Naive thymus-derived CD4-positive, alpha-beta T cell (primary cell): ENCODE measurements at regions not wholly inside any gene's neighbourhood (a gene's known extent, or its start where the extent isn't known, plus 50 kb on each side); places are given as distances from the start of the nearest gene placed in this dataset.

ENCODE experiments used
- ATAC-seq: fragments of 150-1000 bp; cut with Tn5 transposase; 2 replicates; pipeline ENCODE4 v1.10.0; 2021; ENCODE audit warnings: mild to moderate bottlenecking, moderate library complexity
- CTCF ChIA-PET: fragments of 350-600 bp; sonication (Branson Sonifier 250); formaldehyde crosslinking; loops from one replicate; lab custom pipeline; 2021; ENCODE audit warnings: antibody characterized with exemption; lab: Charles Lee
- POLR2A ChIA-PET: fragments of 350-600 bp; sonication (Branson Sonifier 250); formaldehyde crosslinking; loops from one replicate; lab custom pipeline; 2021; ENCODE audit warnings: antibody characterized with exemption, inconsistent platforms; lab: Charles Lee
- DNase-seq, 9 donors: peaks; one replicate each; pipeline versions ENCODE4 v3.0.0 to v3.0.0-alpha.2; 2020 to 2022; ENCODE audit warnings: mixed read lengths in 1 of 9
- H3K27ac ChIP-seq: one replicate; pipeline ENCODE4 v1.7.0; 2013; ENCODE audit warnings: mild to moderate bottlenecking, low read depth, low read length, moderate library complexity
- H3K27me3 ChIP-seq, 2 donors: one replicate each; pipeline ENCODE4 v1.7.0; 2013; ENCODE audit warnings: low read length in 2 of 2, mild to moderate bottlenecking in 2 of 2, moderate library complexity in 2 of 2; ENCODE audit not compliant: control insufficient read depth in 2 of 2, insufficient read depth in 2 of 2
- H3K36me3 ChIP-seq, 3 experiments: 1 replicate in 2 of 3; 2 replicates in 1 of 3; pipeline ENCODE4 v1.7.0; 2013; ENCODE audit warnings: low read length in 3 of 3, mild to moderate bottlenecking in 3 of 3, moderate library complexity in 1 of 3; ENCODE audit not compliant: insufficient read depth in 3 of 3, control insufficient read depth in 2 of 3
- H3K4me1 ChIP-seq, 2 donors: one replicate each; pipeline ENCODE4 v1.7.0; 2013; ENCODE audit warnings: low read length in 2 of 2, mild to moderate bottlenecking in 2 of 2, moderate library complexity in 1 of 2; ENCODE audit not compliant: control insufficient read depth in 2 of 2, insufficient read depth in 2 of 2
- H3K4me3 ChIP-seq: 2 replicates; pipeline ENCODE4 v1.7.0; 2013; ENCODE audit warnings: mild to moderate bottlenecking, low read length
- H3K9me3 ChIP-seq, 3 experiments: 1 replicate in 2 of 3; 2 replicates in 1 of 3; pipeline ENCODE4 v1.7.0; 2013; ENCODE audit warnings: low read length in 3 of 3; ENCODE audit not compliant: control insufficient read depth in 2 of 3
- H3K27ac Mint-ChIP-seq, 9 donors: one replicate each; pipeline ENCODE4 v1.8.0; 2020 to 2022; ENCODE audit warnings: mixed read lengths in 9 of 9, mild to moderate bottlenecking in 8 of 9, moderate library complexity in 5 of 9, inconsistent platforms in 2 of 9
- H3K27me3 Mint-ChIP-seq, 5 donors: one replicate each; pipeline ENCODE4 v1.8.0; 2021 to 2022; ENCODE audit warnings: mixed read lengths in 5 of 5, mild to moderate bottlenecking in 1 of 5
- H3K36me3 Mint-ChIP-seq, 5 donors: one replicate each; pipeline ENCODE4 v1.8.0; 2020 to 2022; ENCODE audit warnings: mixed read lengths in 5 of 5, mild to moderate bottlenecking in 3 of 5, inconsistent platforms in 1 of 5
- H3K4me1 Mint-ChIP-seq, 7 donors: one replicate each; pipeline ENCODE4 v1.8.0; 2020 to 2022; ENCODE audit warnings: mixed read lengths in 7 of 7, mild to moderate bottlenecking in 3 of 7, inconsistent platforms in 1 of 7
- H3K4me3 Mint-ChIP-seq, 10 donors: one replicate each; pipeline ENCODE4 v1.8.0; 2020 to 2022; ENCODE audit warnings: mild to moderate bottlenecking in 10 of 10, mixed read lengths in 10 of 10, moderate library complexity in 6 of 10, inconsistent platforms in 2 of 10
- H3K9me3 Mint-ChIP-seq, 11 donors: one replicate each; pipeline ENCODE4 v1.8.0; 2020 to 2022; ENCODE audit warnings: mixed read lengths in 11 of 11, mild to moderate bottlenecking in 4 of 11, inconsistent platforms in 1 of 11, moderate library complexity in 1 of 11
- intact Hi-C, 2 donors: fragments of 100-400 bp; cut with micrococcal nuclease; formaldehyde crosslinking; loops; one replicate each; pipeline ENCODE4 v1.15.1; 2023

DNA sequence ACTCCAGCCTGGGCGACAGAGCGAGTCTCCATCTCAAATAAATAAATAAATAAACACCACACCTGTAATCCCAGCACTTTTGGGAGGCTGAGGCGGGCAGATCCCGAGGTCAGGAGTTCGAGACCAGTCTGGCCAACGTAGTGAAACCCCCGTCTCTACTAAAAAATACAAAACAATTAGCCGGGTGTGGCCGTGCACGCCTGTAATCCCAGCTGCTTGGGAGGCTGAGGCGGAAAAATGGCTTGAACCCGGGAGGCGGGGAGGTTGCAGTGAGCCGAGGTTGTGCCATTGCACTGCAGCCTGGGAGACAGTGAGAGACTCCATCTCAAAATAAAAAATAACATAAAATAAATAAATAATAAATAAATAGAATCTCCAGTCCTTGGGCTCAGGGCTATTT lies 185.8 kb downstream of the SHOX start:
- no peaks in the 10 kb centered on the region for H3K9me3 ChIP-seq
- Mint-ChIP-seq H3K36me3 (no peaks in the 10 kb centered on the region), H3K27ac (no peak overlapping the region), H3K27me3 (no peaks in the 10 kb centered on the region), H3K4me3 (no peak overlapping the region), H3K4me1 (no peaks in the 10 kb centered on the region), H3K9me3 (peaks cover 0 to 10% (median 3%) of the 10 kb centered on the region in 11 donors)
- no peak for ATAC-seq
- no peak overlapping the region for H3K27ac ChIP-seq
- ChIA-PET CTCF (no interaction called here), POLR2A (no interaction called here)
- no peak for DNase-seq
- no peaks in the 10 kb centered on the region for H3K4me1 ChIP-seq
- H3K4me3 ChIP-seq: no peak overlapping the region
- no peaks in the 10 kb centered on the region for H3K27me3 ChIP-seq
- H3K36me3 ChIP-seq: no peaks in the 10 kb centered on the region
- intact Hi-C loops: no loop called here

DNA sequence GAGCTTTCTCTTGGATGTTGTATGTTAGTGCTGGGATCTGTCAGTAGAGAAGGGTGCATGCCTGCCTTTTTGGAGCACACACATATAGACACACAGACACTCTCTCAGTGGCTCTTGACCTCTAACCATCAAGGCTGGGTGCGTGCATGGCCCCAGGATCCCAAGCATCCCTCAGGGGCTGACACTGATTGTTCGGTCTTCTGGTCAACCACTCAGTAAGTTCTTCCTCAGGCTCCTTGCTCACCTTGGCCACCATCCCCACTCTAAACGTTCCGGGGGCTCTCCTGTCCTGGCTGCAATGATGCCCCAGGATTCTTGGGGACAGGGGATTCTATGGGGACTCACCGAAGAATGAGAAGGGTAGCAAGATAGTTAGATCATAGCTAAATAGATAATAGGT lies 179.6 kb downstream of the SHOX start:
- H3K4me3 ChIP-seq: no peak overlapping the region
- no peak overlapping the region for H3K27ac ChIP-seq
- H3K27me3 Mint-ChIP-seq: peaks cover 2 to 21% (median 13%) of the 10 kb centered on the region in 5 donors
- H3K4me3 Mint-ChIP-seq: no peak overlapping the region
- ChIA-PET CTCF (no interaction called here), POLR2A (no interaction called here)
- DNase-seq: no peak
- no peaks in the 10 kb centered on the region for H3K36me3 ChIP-seq
- H3K27me3 ChIP-seq: no peaks in the 10 kb centered on the region
- peaks cover 0 to 12% (median 0%) of the 10 kb centered on the region in 11 donors for H3K9me3 Mint-ChIP-seq
- H3K36me3 Mint-ChIP-seq: peaks cover 0 to 4% (median 0%) of the 10 kb centered on the region in 5 donors
- intact Hi-C loops: no loop called here
- H3K4me1 Mint-ChIP-seq: peaks cover 0 to 7% (median 0%) of the 10 kb centered on the region in 7 donors
- no peaks in the 10 kb centered on the region for H3K9me3 ChIP-seq
- H3K27ac Mint-ChIP-seq: no peak overlapping the region
- no peak for ATAC-seq
- no peaks in the 10 kb centered on the region for H3K4me1 ChIP-seq

DNA sequence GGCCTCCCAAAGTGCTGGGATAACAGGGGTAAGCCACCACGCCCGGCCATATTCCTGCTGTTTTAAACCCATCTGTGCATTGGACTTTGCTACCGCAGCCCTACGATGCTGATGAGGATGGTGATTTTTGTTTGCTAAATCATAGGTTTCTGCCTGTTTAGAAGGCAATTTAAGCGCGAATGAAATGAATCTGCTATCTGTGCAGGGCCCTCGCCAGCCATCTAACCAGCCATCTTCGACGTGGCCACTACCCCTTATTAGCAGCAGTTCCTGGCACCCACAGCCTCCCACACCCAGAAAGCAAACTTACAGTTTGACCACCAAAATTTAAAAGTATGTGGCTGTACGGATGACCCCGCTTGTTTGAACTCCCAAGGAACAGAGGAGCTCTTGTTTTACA lies 178.5 kb downstream of the SHOX start:
- ChIA-PET POLR2A (no interaction called here), CTCF (no interaction called here)
- Mint-ChIP-seq H3K27ac (no peak overlapping the region), H3K27me3 (peaks cover 2 to 22% (median 18%) of the 10 kb centered on the region in 5 donors), H3K4me1 (peaks cover 0 to 7% (median 0%) of the 10 kb centered on the region in 7 donors), H3K4me3 (no peak overlapping the region), H3K9me3 (peaks cover 0 to 11% (median 0%) of the 10 kb centered on the region in 11 donors), H3K36me3 (peaks cover 0 to 4% (median 0%) of the 10 kb centered on the region in 5 donors)
- Histone ChIP-seq H3K27ac (no peak overlapping the region), H3K27me3 (no peaks in the 10 kb centered on the region), H3K36me3 (no peaks in the 10 kb centered on the region), H3K4me3 (no peak overlapping the region), H3K4me1 (no peaks in the 10 kb centered on the region), H3K9me3 (no peaks in the 10 kb centered on the region)
- ATAC-seq: no peak
- no peak for DNase-seq
- intact Hi-C loops: no loop called here

DNA sequence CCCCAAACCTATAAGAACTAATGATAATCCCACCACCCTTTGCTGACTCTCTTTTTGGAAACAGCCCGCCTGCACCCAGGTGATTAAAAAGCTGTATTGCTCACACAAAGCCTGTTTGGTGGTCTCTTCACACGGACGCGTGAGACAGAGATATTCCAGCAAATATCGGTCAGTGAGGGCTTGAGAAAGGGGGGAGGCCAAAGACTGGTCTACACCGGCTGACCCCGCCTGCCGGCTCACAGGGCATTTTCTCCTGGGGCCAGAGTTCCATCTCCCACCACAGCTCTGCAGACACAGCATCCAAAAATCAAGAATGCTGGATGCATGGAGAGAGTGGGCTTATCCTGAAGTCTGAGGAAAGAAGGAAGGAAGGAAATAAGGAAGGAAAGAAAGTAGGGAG lies 176.0 kb downstream of the SHOX start:
- H3K4me3 Mint-ChIP-seq: no peak overlapping the region
- H3K36me3 Mint-ChIP-seq: peaks cover 0 to 4% (median 0%) of the 10 kb centered on the region in 5 donors
- peaks cover 5 to 38% (median 30%) of the 10 kb centered on the region in 5 donors for H3K27me3 Mint-ChIP-seq

DNA sequence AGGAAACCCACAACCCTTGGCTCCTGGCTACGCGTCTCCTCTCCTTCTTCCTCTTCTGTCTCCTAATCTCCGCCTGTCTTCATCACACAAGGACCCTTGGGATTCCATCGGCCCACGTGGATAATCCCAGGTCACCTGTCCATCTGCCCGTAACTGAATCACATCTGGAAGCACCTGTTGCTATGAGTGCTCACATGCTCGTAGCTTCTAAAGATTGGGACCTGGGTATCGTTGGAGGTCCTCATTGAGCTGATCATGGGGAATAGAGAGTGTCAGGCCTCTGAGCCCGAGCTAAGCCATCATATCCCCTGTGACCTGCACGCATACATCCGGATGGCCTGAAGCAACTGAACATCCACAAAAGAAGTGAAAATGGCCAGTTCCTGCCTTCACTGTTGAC lies 175.4 kb downstream of the SHOX start:
- peaks cover 0 to 14% (median 7%) of the 10 kb centered on the region in 11 donors for H3K9me3 Mint-ChIP-seq
- H3K27me3 Mint-ChIP-seq: peaks cover 5 to 42% (median 30%) of the 10 kb centered on the region in 5 donors
- H3K4me3 Mint-ChIP-seq: no peak overlapping the region
- ChIA-PET POLR2A (no interaction called here), CTCF (no interaction called here)
- H3K4me1 Mint-ChIP-seq: peaks cover 0 to 7% (median 0%) of the 10 kb centered on the region in 7 donors
- no peak for DNase-seq
- intact Hi-C loops: no loop called here
- Histone ChIP-seq H3K27ac (no peak overlapping the region), H3K4me1 (no peaks in the 10 kb centered on the region), H3K4me3 (no peak overlapping the region), H3K27me3 (no peaks in the 10 kb centered on the region), H3K9me3 (no peaks in the 10 kb centered on the region), H3K36me3 (no peaks in the 10 kb centered on the region)
- no peak overlapping the region for H3K27ac Mint-ChIP-seq
- peaks cover 0 to 4% (median 0%) of the 10 kb centered on the region in 5 donors for H3K36me3 Mint-ChIP-seq
- ATAC-seq: no peak

More for the DNA sequence above, 176.0 kb downstream of the SHOX start:
- DNase-seq (no peak), ATAC-seq (no peak)
- intact Hi-C loops: no loop called here
- no peaks in the 10 kb centered on the region for H3K4me1 ChIP-seq
- H3K9me3 ChIP-seq: no peaks in the 10 kb centered on the region
- peaks cover 0 to 7% (median 0%) of the 10 kb centered on the region in 7 donors for H3K4me1 Mint-ChIP-seq
- H3K4me3 ChIP-seq: no peak overlapping the region
- CTCF ChIA-PET: no interaction called here
- no peaks in the 10 kb centered on the region for H3K36me3 ChIP-seq
- H3K27ac ChIP-seq: no peak overlapping the region
- H3K27ac Mint-ChIP-seq: no peak overlapping the region
- POLR2A ChIA-PET: no interaction called here
- peaks cover 0 to 10% (median 4%) of the 10 kb centered on the region in 11 donors for H3K9me3 Mint-ChIP-seq
- H3K27me3 ChIP-seq: no peaks in the 10 kb centered on the region

DNA sequence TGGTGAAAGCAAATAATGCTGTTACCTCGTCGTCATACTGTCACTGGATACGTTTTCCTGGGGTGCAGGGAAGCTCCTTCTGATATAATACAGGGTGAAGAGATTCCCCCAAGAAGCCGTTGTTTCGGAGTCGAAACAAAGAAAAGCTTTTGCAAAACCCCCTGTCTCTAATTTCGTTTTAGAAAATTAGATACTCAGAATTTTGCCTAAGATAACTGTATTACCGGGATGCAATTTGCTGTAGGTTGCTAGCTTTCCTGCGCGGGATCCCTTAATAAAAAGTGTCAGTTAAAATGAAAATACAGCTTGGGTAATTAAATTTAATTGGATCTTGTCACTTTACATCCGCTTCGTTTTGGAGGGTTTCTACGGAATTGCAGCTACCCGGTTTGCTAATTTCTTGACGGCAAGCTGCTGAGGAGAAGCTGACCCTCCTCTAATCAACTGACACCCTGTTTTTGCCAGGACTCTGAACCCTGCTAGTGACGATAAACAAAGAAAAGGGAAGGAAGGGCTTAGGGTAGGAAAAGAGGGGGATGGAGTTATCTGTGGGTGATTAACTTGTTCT lies 174.6 kb downstream of the SHOX start:
- intact Hi-C loops: no loop called here
- no peak overlapping the region for H3K27ac ChIP-seq

DNA sequence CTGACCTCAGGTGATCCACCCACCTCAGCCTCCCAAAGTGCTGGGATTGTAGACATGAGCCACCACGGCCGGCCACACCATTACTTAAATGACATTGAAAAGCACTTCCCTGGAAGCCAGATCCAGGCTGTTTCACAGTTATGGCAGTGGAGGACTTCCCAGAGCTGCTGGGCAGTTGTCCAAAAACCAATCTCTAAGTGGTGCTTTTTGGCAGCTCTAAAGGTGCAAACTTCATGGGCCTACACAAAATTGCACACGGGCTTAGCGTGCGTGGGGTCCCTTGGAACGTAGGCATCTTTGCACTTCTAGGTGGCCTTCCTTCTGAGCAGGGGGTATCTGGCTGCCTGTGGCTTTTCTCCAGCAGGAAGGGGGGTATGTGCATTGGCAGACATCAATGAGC lies 172.3 kb downstream of the SHOX start:
- intact Hi-C loops: no loop called here
- H3K9me3 Mint-ChIP-seq: peaks cover 3 to 21% (median 12%) of the 10 kb centered on the region in 11 donors
- Histone ChIP-seq H3K4me1 (no peaks in the 10 kb centered on the region), H3K27me3 (no peaks in the 10 kb centered on the region), H3K36me3 (no peaks in the 10 kb centered on the region), H3K27ac (no peak overlapping the region), H3K4me3 (no peak overlapping the region), H3K9me3 (no peaks in the 10 kb centered on the region)
- DNase-seq (no peak), ATAC-seq (no peak)
- no peak overlapping the region for H3K4me3 Mint-ChIP-seq
- peaks cover 0 to 9% (median 0%) of the 10 kb centered on the region in 5 donors for H3K36me3 Mint-ChIP-seq
- POLR2A ChIA-PET: no interaction called here
- CTCF ChIA-PET: no interaction called here
- H3K4me1 Mint-ChIP-seq: peaks cover 0 to 7% (median 0%) of the 10 kb centered on the region in 7 donors
- H3K27me3 Mint-ChIP-seq: peaks cover 5 to 43% (median 38%) of the 10 kb centered on the region in 5 donors
- no peak overlapping the region for H3K27ac Mint-ChIP-seq

More for the DNA sequence above, 174.6 kb downstream of the SHOX start:
- peaks cover 5 to 42% (median 36%) of the 10 kb centered on the region in 5 donors for H3K27me3 Mint-ChIP-seq
- no peaks in the 10 kb centered on the region for H3K9me3 ChIP-seq
- H3K4me1 ChIP-seq: no peaks in the 10 kb centered on the region
- peaks cover 0 to 7% (median 0%) of the 10 kb centered on the region in 7 donors for H3K4me1 Mint-ChIP-seq
- no peak overlapping the region for H3K4me3 ChIP-seq
- no peak overlapping the region for H3K4me3 Mint-ChIP-seq
- ChIA-PET POLR2A (no interaction called here), CTCF (no interaction called here)
- peaks cover 0 to 18% (median 10%) of the 10 kb centered on the region in 11 donors for H3K9me3 Mint-ChIP-seq
- H3K27me3 ChIP-seq: no peaks in the 10 kb centered on the region
- no peak overlapping the region for H3K27ac Mint-ChIP-seq
- no peak for ATAC-seq
- H3K36me3 ChIP-seq: no peaks in the 10 kb centered on the region
- no peak for DNase-seq
- peaks cover 0 to 6% (median 0%) of the 10 kb centered on the region in 5 donors for H3K36me3 Mint-ChIP-seq
